ENCODE measurements at regions not wholly inside any gene's neighbourhood (a gene's known extent, or its start where the extent isn't known, plus 50 kb on each side); places are given as distances from the start of the nearest gene placed in this dataset.

GRCh38 chr11:43583548-43583947 is 97.0 kb upstream of the HSD17B12 start:
- no peak for DNase-seq (ENCODE audit: low read depth)
- H3K4me3 ChIP-seq (ENCODE audit: low read depth, low read length) = no peak overlapping the region
- no peak for TF ChIP-seq CTCF (IDR thresholded peaks at IDR 0.05; ENCODE audit: insufficient read depth, low read depth, low read length, missing control alignments)

DNA sequence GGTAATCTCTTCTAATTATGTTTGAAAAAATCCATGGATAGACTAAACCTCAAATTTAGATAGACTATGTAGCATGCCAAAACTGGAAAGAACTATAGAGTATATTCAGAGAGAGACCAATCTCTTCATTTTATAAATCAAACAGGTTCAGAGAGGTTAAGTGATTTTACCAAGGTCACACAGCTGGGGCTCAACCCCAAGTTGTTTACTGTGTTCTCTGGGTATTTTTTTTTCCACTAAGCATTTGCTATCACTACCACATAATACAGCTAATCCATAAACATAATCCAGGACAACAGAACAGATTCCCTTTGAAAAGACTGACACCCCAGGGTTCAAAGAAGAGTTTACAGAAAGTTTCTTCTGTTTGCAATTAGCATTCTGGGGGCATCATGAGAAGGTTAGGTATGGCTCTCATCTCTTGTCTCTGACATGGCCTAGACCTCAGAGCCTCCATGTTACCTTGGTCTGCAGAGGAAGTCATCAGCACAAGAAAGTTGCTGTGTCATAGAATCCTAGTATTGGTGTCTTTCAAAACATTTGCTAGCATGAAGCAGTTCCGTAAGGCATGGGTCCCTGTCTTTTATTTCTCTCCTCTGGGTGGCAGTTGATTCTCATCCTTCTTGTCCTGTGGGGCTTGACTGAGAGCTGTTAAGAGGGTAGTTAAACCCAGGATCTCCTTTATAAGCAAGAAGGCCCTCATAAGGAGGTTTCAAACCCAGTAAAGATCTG is 94.5 kb upstream of the HSD17B12 start:
- no peak overlapping the region for H3K4me3 ChIP-seq (ENCODE audit: low read depth, low read length)
- DNase-seq (ENCODE audit: low read depth) = no peak
- no peak for TF ChIP-seq CTCF (IDR thresholded peaks at IDR 0.05; ENCODE audit: insufficient read depth, low read depth, low read length, missing control alignments)

GRCh38 chr11:43589601-43590250 is 90.8 kb upstream of the HSD17B12 start:
- H3K4me3 ChIP-seq (ENCODE audit: low read depth, low read length) = no peak overlapping the region
- TF ChIP-seq CTCF (IDR thresholded peaks at IDR 0.05; ENCODE audit: insufficient read depth, low read depth, low read length, missing control alignments) = no peak
- DNase-seq (ENCODE audit: low read depth) = no peak

DNA sequence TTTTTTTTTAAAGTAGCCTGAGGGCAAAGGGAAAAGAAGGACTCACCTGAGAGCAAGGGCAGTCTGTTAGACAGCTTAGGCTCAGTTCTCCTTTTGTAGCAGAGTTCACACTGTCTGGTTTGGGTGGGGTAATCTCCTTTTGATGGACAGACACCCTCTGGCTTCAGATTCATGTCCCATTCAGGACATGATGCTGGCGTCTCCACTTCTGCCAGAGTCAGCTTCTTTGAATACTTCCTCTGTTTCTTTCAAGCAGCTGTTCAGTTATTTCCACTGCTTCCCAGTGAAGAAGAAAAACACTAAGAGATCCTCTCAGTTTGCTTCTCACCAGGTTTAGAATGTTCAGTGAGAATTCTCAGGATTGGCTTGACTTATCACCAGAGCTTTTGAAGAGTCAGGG is 79.0 kb upstream of the HSD17B12 start:
- no peak overlapping the region for H3K4me3 ChIP-seq (ENCODE audit: low read depth, low read length)
- no peak for TF ChIP-seq CTCF (IDR thresholded peaks at IDR 0.05; ENCODE audit: insufficient read depth, low read depth, low read length, missing control alignments)
- DNase-seq (ENCODE audit: low read depth) = no peak

DNA sequence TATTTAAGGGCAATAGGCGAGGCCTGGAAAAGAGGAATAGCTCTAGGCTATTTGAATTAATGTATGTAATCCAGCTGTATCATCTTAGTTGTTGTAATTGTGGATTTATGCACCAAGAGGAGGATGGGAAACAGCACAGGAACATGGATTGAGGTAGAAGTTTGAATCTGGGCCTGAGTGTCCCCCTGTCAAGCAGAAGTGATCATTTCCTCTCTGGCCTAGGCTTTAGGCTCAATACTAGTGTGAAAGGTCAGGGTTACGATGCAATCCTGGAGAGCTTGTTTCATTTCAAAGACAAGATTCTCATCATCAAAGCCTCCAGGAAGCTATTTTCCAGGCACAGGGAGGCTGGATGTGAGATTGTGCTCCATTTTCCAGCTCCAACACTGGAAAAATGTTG is 77.9 kb upstream of the HSD17B12 start:
- H3K4me3 ChIP-seq (ENCODE audit: low read depth, low read length) = no peak overlapping the region
- no peak for TF ChIP-seq CTCF (IDR thresholded peaks at IDR 0.05; ENCODE audit: insufficient read depth, low read depth, low read length, missing control alignments)
- no peak for DNase-seq (ENCODE audit: low read depth)

DNA sequence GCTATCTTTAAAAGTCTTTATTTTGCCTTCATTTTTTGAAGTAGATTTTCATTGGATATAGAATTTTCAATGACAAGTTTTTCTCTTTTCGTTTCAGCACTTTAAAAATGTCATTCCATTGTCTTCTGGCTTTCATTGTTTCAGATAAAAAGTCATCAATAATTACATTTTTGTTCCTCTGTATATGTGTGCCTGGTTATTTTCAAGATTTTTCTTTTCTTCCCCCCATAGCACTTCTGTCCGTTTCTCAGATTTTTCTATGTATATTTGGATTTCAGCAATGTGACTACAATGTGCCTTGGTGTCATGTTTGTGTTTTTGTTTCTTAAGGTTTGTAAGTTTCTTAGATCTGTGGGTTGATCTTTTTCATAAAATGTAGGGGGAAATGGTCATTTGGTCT is 66.3 kb upstream of the HSD17B12 start:
- no peak for TF ChIP-seq CTCF (IDR thresholded peaks at IDR 0.05; ENCODE audit: insufficient read depth, low read depth, low read length, missing control alignments)
- no peak for DNase-seq (ENCODE audit: low read depth)

More for the DNA sequence above, 66.3 kb upstream of the HSD17B12 start:
- no peak overlapping the region for H3K4me3 ChIP-seq (ENCODE audit: low read depth, low read length)
